Ovary (tissue), 3 donors: ENCODE measurements at regions not wholly inside any gene's neighbourhood (a gene's known extent, or its start where the extent isn't known, plus 50 kb on each side); places are given as distances from the start of the nearest gene placed in this dataset.

Source experiments
- EP300 ChIP-seq: sonication (generic); formaldehyde crosslinking; IDR thresholded peaks from one replicate; pipeline ENCODE4 v1.6.1; 2017; ENCODE audit warnings: antibody characterized with exemption
- TF ChIP-seq, protein P1 (sequence below), 3 donors: fragments of 450-650 bp in 2 of 3; fragments of 200-600 bp in 1 of 3; IDR thresholded peaks; one replicate each; pipeline versions ENCODE4 v1.5.1 to v1.8.0; 2016 to 2022; ENCODE audit warnings: antibody characterized with exemption in 3 of 3, mild to moderate bottlenecking in 1 of 3
- donor health status: DM: no; HTN: no; CAD: no.

DNA sequence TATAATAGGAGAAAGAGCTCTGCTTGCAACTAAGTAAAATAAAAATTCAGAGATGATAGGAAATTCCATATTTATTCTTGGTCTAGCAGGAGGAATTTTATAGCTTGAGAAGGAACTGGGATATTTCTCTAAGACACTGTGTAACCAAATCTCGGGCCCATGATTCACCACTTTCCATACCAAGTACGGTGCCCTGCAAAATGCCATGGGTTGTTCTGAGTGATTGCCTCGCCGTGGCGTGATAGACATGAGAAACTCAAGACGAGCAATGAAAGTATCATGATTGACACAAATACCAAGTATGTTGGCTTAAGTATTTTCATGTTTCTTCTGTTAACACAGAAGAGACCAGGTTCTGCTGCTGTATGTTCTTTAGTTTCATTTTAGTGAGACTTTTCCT is 167.2 kb downstream of the LMO4 start:
- TF ChIP-seq EP300, result no peak
- TF ChIP-seq, protein P1, sequence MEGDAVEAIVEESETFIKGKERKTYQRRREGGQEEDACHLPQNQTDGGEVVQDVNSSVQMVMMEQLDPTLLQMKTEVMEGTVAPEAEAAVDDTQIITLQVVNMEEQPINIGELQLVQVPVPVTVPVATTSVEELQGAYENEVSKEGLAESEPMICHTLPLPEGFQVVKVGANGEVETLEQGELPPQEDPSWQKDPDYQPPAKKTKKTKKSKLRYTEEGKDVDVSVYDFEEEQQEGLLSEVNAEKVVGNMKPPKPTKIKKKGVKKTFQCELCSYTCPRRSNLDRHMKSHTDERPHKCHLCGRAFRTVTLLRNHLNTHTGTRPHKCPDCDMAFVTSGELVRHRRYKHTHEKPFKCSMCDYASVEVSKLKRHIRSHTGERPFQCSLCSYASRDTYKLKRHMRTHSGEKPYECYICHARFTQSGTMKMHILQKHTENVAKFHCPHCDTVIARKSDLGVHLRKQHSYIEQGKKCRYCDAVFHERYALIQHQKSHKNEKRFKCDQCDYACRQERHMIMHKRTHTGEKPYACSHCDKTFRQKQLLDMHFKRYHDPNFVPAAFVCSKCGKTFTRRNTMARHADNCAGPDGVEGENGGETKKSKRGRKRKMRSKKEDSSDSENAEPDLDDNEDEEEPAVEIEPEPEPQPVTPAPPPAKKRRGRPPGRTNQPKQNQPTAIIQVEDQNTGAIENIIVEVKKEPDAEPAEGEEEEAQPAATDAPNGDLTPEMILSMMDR (IDR thresholded peaks at IDR 0.05), result no peak
